Activated CD4-positive, alpha-beta T cell treated with anti-CD3 and anti-CD28 coated beads, Interleukin-2, amount 50 U/mL, for 4 hours (primary cell): ENCODE measurements at regions not wholly inside any gene's neighbourhood (a gene's known extent, or its start where the extent isn't known, plus 50 kb on each side); places are given as distances from the start of the nearest gene placed in this dataset.
"Not testable (repeated sequence)": the region's sequence is repeated elsewhere in the genome, so short reads cannot be mapped to it uniquely, and the experiment has no call there.

Experiments
- DNase-seq, 2 experiments: peaks; one replicate each; pipeline ENCODE4 v3.0.0-alpha.2; 2020

DNA sequence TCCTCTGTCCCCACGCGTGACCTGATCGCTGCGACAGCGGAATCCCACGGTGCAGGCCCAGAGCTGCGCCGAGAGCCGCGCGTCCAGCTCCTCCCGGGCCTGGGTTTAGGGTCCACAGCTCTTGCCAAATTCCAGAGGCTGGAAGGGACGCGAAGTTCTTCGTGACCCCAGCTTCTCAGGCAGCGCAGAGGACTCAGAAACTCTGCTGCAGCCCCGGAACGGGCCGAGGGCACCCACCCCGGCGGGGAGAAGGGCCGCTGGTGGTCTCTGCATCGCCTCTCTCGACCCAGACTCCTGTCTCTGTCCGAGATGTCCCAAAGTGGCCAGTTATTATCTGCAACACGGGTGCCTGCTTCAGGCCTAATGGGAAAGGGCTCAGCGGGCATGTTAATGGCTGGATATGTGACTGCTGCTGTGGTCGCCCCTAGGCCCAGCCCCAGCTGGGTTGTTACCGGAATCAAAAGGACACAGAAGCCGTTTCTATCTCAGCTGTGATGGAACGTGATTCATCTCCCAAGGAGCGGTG is 236.4 kb downstream of the VRK1 start:
- DNase-seq: no peak

GRCh38 chr14:97036086-97036852 is 239.1 kb downstream of the VRK1 start:
- DNase-seq: no peak

- DNase-seq: no peak
Measured at GRCh38 chr14:97039717-97040363, 242.7 kb downstream of the VRK1 start.

DNA sequence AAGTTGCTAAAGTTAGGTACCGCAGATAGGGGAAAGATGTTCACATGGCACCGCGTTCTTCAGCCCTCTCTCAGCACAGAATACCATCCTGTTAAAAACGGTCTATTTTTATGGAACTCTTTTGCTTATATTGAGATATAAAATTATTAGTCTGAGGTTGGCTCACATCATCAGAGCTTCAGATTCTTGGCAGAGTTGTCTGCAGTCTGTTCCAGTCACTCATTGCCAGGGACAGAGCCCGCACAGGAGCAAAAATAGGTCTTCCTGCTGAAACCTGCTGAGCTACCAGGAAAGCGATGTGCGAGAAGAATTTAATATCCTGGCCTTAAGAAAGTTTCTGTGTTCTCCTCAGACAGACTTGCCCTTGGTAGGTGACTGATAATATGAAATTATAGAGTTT is 249.8 kb downstream of the VRK1 start:
- DNase-seq: no peak

DNA sequence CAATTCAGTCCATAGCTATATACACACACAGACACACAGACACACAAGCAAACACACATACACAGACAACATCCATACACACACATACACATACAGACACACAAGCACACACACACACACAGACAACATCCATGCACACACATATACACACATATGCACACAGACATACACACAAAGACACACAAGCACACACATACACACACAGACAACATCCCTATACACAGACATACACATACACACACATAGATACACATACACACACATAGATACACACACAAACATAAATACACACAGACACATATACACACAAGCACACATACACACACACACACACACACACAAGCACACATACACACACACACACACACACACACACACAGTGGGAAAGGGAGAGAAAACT is 254.8 kb downstream of the VRK1 start:
- DNase-seq: no peak

DNA sequence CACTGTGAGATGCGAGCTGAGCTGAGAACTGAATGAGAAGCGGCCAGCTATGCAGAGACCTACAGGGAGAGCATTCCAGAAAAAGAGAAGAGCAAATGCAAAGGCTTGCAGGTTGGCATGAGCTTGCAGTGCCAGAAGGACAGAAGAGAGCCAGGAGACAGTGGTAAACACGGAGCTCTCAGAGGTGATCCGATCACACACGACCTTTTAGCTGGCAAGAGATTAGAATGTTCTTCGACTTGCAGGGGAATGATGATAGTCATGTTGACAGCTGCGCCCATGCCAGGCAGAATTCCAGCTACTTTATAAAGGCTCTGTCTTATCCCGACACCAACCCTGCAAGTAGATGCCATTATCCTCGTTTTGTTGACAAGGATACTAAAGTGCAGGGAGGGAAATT is 256.8 kb downstream of the VRK1 start:
- no peak for DNase-seq

GRCh38 chr14:97055355-97055754 is 258.2 kb downstream of the VRK1 start:
- DNase-seq: no peak

DNA sequence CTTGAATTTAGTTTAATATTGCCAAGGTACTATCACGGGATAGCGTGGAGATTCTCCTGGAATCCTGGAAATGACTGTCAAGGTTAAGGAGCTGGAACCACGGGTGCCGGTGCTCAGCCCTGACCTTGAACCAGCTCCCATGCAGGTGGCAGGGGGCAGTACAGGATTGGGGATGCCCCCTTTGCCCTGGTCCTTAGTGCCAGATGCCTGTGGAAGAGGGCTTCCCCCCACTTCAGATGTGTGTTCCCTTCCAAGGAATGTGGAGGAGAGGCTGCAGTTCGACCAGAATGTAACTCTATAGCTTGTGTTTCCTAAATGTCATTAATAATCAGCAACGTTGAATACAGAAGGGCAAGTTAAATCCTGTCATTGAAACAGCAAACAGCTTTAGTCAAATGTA is 258.9 kb downstream of the VRK1 start:
- no peak for DNase-seq

GRCh38 chr14:97057238-97058073 is 260.3 kb downstream of the VRK1 start:
- no peak for DNase-seq

- no peak for DNase-seq
Measured at GRCh38 chr14:97058074-97058467, 260.9 kb downstream of the VRK1 start.

- DNase-seq: no peak
Measured at GRCh38 chr14:97058589-97058988, 261.4 kb downstream of the VRK1 start.

- no peak for DNase-seq
Measured at GRCh38 chr14:97061198-97061597, 264.0 kb downstream of the VRK1 start.

DNA sequence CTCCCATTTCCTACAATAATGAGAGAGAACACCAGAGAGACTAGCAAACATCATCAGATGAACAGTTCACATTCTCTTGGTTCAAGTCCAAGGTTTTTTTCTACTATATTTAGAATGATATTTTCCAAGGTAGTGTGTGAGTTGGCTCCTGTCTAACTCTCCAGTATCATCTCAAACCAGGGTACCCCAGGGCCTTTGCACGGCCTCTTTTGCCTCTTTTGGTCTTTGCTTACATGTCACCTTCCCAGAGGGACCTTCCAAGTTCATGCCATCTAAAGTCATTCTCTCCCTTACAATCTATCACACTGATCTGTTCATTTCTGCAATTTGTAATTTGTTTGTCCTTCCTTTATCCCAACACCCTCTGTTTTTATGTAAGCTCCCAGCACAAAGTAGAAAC is 264.5 kb downstream of the VRK1 start:
- DNase-seq: no peak

GRCh38 chr14:97065305-97066067 is 268.3 kb downstream of the VRK1 start:
- no peak for DNase-seq

GRCh38 chr14:97066068-97066899 is 269.1 kb downstream of the VRK1 start:
- DNase-seq: no peak

DNA sequence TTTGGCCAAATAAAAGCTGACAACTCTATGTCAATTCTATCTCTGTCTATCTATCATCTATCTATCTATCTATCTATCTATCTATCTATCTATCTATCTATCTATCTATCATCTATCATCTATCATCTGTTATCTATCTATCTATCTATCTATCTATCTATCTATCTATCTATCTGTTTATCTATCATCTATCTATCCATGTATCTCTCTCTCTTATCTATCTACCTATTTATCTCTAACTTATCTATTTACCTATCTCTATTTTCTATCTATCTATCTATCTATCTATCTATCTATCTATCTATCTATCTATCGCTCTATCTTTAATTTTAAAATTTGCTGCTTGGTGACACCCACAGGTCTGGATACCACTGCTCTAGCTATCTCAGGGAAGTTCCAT is 271.1 kb downstream of the VRK1 start:
- not testable (repeated sequence) for DNase-seq

GRCh38 chr14:97070259-97070658 is 273.1 kb downstream of the VRK1 start:
- no peak for DNase-seq

GRCh38 chr14:97071177-97071576 is 274.0 kb downstream of the VRK1 start:
- no peak for DNase-seq

DNA sequence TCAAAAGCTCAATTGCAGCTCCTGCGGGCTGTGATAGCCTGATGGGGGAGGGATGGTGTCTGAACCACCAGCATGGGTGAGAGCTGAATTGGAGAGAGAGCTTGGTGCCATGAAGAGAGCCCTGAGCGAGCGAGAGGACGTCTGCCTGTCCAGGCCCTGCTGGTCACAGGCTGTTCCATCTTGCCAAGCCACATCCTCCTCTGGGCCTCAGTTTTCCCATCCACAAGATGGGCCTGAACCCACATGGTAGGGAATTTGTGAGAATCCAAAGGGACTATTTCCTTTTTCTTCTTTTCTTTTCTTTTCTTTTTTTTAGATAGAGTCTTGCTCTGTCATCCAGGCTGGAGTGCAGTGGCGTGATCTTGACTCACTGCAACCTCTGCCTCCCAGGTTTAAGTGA is 276.4 kb downstream of the VRK1 start:
- DNase-seq: no peak

DNA sequence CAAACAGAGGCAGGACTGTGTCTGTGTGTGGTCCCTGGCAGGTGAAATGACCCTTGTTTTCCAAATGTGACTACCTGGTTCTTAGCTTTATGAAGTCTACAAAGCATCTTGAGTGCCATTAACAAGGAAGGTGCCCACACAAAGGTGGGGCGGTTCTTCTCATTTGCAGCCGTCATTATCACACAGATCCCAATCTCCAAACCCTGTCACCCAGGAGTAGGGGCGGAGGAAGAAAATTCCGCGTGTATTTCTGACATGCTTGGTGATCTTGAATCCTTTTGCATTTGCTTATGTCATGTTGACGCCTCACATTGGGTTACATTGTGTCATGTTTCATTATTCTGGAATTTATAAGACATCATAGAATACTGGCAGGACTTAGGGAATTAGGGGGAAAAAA is 277.3 kb downstream of the VRK1 start:
- DNase-seq: no peak

DNA sequence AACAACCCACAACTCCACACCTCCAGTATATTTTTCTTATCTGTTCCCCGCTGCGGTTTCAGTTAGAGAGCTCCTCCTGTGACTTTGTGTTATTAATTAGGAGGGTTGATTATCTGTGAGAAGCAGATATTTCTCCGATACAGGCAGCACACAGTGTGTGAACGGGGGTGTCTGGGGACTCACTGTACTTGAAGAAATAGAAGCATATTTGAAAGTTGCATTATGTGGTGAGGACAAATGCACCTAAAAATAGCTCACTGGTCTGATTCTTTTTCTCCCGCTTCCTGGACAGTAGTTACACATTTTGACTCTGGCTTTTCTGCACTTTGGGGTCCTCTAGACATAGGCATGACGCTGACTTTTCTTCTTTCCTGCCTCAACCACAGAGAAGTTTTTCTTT is 277.7 kb downstream of the VRK1 start:
- DNase-seq: no peak

- DNase-seq: no peak
Measured at GRCh38 chr14:97077253-97077653, 280.1 kb downstream of the VRK1 start.
